GM21515 (cell line): ENCODE measurements at regions not wholly inside any gene's neighbourhood (a gene's known extent, or its start where the extent isn't known, plus 50 kb on each side); places are given as distances from the start of the nearest gene placed in this dataset.

Source experiments
- ATAC-seq: cut with Tn5 transposase; IDR thresholded peaks from one replicate; pipeline ENCODE4 v1.9.1; 2021; ENCODE audit not compliant: unreplicated experiment

GRCh38 chr2:4356541-4356940 is 653.2 kb downstream of the DCDC2C start:
- ATAC-seq: no peak

GRCh38 chr2:4357121-4357520 is 653.7 kb downstream of the DCDC2C start:
- no peak for ATAC-seq

GRCh38 chr2:4358837-4359236 is 655.5 kb downstream of the DCDC2C start:
- ATAC-seq: no peak

- ATAC-seq: no peak
Observed at GRCh38 chr2:4368907-4369306, 665.5 kb downstream of the DCDC2C start.

- ATAC-seq: no peak
Observed at GRCh38 chr2:4369826-4370419, 666.5 kb downstream of the DCDC2C start.

GRCh38 chr2:4370422-4371090 is 667.2 kb downstream of the DCDC2C start:
- no peak for ATAC-seq

- ATAC-seq: no peak
Observed at GRCh38 chr2:4381049-4381448, 677.7 kb downstream of the DCDC2C start.

GRCh38 chr2:4381773-4382172 is 678.4 kb downstream of the DCDC2C start:
- no peak for ATAC-seq

GRCh38 chr2:4391013-4391412 is 687.6 kb downstream of the DCDC2C start:
- ATAC-seq: no peak

- ATAC-seq: no peak
Observed at GRCh38 chr2:4404363-4404762, 701.0 kb downstream of the DCDC2C start.

GRCh38 chr2:4408321-4408720 is 704.9 kb downstream of the DCDC2C start:
- ATAC-seq: no peak

GRCh38 chr2:4412637-4413187 is 709.3 kb downstream of the DCDC2C start:
- ATAC-seq: no peak

GRCh38 chr2:4415171-4415570 is 711.8 kb downstream of the DCDC2C start:
- no peak for ATAC-seq

GRCh38 chr2:4415810-4416413 is 712.5 kb downstream of the DCDC2C start:
- ATAC-seq: no peak

- ATAC-seq: no peak
Observed at GRCh38 chr2:4416431-4416830, 713.1 kb downstream of the DCDC2C start.

- no peak for ATAC-seq
Observed at GRCh38 chr2:4417771-4418170, 714.4 kb downstream of the DCDC2C start.

GRCh38 chr2:4420032-4420431 is 716.7 kb downstream of the DCDC2C start:
- ATAC-seq: no peak

GRCh38 chr2:4424153-4424552 is 720.8 kb downstream of the DCDC2C start:
- ATAC-seq: no peak

GRCh38 chr2:4427083-4427482 is 723.7 kb downstream of the DCDC2C start:
- no peak for ATAC-seq

GRCh38 chr2:4445821-4446220 is 742.4 kb downstream of the DCDC2C start:
- no peak for ATAC-seq

GRCh38 chr2:4454907-4455306 is 751.5 kb downstream of the DCDC2C start:
- no peak for ATAC-seq

- ATAC-seq: no peak
Observed at GRCh38 chr2:4455486-4456155, 752.2 kb downstream of the DCDC2C start.
